Fibroblast of lung (primary cell): ENCODE measurements at regions not wholly inside any gene's neighbourhood (a gene's known extent, or its start where the extent isn't known, plus 50 kb on each side); places are given as distances from the start of the nearest gene placed in this dataset.

Source experiments
- DNase-seq, 2 donors: peaks; one replicate each; pipeline versions ENCODE4 v3.0.0 to v3.0.0-alpha.2; 2010; ENCODE audit warnings: low read depth in 2 of 2
- H2AFZ ChIP-seq: 2 replicates; pipeline ENCODE4 v1.5.1; 2012; ENCODE audit warnings: low read length, control low read depth, inconsistent platforms
- H3K27ac ChIP-seq: 2 replicates; pipeline ENCODE4 v1.5.1; 2011; ENCODE audit warnings: low read length, control low read depth; ENCODE audit not compliant: insufficient read depth
- H3K27me3 ChIP-seq: 2 replicates; pipeline ENCODE4 v1.5.1; 2011; ENCODE audit warnings: mild to moderate bottlenecking, low read length; ENCODE audit not compliant: control insufficient read depth, insufficient read depth
- H3K36me3 ChIP-seq: 2 replicates; pipeline ENCODE4 v1.5.1; 2011; ENCODE audit warnings: low read length; ENCODE audit not compliant: control insufficient read depth, insufficient read depth
- H3K4me1 ChIP-seq: 2 replicates; pipeline ENCODE4 v1.5.1; 2011; ENCODE audit warnings: low read length; ENCODE audit not compliant: control insufficient read depth, insufficient read depth; ENCODE audit errors: extremely low read depth
- H3K4me2 ChIP-seq: 2 replicates; pipeline ENCODE4 v1.5.1; 2011; ENCODE audit warnings: low read length, control low read depth; ENCODE audit not compliant: insufficient read depth; ENCODE audit errors: extremely low read depth
- H3K4me3 ChIP-seq, 4 experiments: fragments of 200-600 bp in 1 of 4; sonication (generic) in 1 of 4; replicated peaks in 1 of 4; 2 replicates each; pipeline ENCODE4 v1.5.1; 2011 to 2016; ENCODE audit warnings: low read length in 4 of 4, low read depth in 3 of 4, mild to moderate bottlenecking in 3 of 4, control low read depth in 2 of 4, inconsistent platforms in 1 of 4, mixed read lengths in 1 of 4; ENCODE audit not compliant: insufficient read depth in 1 of 4; ENCODE audit errors: control extremely low read depth in 1 of 4
- H3K79me2 ChIP-seq: 2 replicates; pipeline ENCODE4 v1.5.1; 2012; ENCODE audit warnings: mild to moderate bottlenecking, low read length, inconsistent platforms; ENCODE audit not compliant: control insufficient read depth, insufficient read depth
- H3K9ac ChIP-seq: 2 replicates; pipeline ENCODE4 v1.5.1; 2011; ENCODE audit warnings: mild to moderate bottlenecking, low read length, control low read depth; ENCODE audit not compliant: insufficient read depth
- H3K9me3 ChIP-seq: 2 replicates; pipeline ENCODE4 v1.5.1; 2012; ENCODE audit warnings: low read depth, low read length; ENCODE audit not compliant: control insufficient read depth, insufficient read depth
- H4K20me1 ChIP-seq: 2 replicates; pipeline ENCODE4 v1.5.1; 2011; ENCODE audit warnings: low read length; ENCODE audit not compliant: control insufficient read depth, insufficient read depth; ENCODE audit errors: extremely low read depth
- EZH2 ChIP-seq: IDR thresholded peaks from 2 replicates; pipeline ENCODE4 v1.5.1; 2012; ENCODE audit warnings: low read length, control low read depth, mild to moderate bottlenecking; ENCODE audit errors: missing control alignments
- TF ChIP-seq, protein P1 (sequence below), 2 donors: IDR thresholded peaks in 1 of 2; conservative IDR thresholded peaks in 1 of 2; 1 replicate in 1 of 2; 2 replicates in 1 of 2; pipeline ENCODE4 v1.5.1; 2011 to 2012; ENCODE audit warnings: low read length in 2 of 2, control low read depth in 1 of 2, inconsistent platforms in 1 of 2, low read depth in 1 of 2, mild to moderate bottlenecking in 1 of 2

DNA sequence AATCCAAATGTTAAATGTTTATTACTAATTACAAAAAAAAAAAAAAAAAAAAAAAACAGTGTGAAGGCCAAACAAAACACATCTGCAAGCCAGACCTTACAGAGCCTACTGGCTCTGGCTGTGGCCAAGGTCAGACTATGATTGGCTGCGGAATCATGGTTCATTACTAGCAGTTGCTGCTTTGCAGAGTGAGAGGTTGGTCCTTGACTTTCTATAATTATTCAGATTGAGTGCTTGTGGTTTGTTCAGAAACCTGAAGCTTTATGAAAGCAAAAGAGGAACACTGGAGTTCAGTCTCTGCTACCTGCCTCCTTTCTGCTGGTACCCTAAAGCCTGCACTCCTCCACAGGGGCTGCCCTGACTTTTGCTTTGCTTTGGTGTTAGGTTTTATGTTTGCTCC lies 550.9 kb downstream of the BCL11B start:
- TF ChIP-seq EZH2, result no peak
- TF ChIP-seq, protein P1, sequence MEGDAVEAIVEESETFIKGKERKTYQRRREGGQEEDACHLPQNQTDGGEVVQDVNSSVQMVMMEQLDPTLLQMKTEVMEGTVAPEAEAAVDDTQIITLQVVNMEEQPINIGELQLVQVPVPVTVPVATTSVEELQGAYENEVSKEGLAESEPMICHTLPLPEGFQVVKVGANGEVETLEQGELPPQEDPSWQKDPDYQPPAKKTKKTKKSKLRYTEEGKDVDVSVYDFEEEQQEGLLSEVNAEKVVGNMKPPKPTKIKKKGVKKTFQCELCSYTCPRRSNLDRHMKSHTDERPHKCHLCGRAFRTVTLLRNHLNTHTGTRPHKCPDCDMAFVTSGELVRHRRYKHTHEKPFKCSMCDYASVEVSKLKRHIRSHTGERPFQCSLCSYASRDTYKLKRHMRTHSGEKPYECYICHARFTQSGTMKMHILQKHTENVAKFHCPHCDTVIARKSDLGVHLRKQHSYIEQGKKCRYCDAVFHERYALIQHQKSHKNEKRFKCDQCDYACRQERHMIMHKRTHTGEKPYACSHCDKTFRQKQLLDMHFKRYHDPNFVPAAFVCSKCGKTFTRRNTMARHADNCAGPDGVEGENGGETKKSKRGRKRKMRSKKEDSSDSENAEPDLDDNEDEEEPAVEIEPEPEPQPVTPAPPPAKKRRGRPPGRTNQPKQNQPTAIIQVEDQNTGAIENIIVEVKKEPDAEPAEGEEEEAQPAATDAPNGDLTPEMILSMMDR (conservative IDR thresholded peaks at IDR 0.05 in 1 of 2, IDR thresholded peaks at IDR 0.05 in 1 of 2; ENCODE audit: low read depth in 1 of 2, low read length in 2 of 2), result no peak
- Histone ChIP-seq H3K4me3 (no peak overlapping the region), H3K9ac (no peak overlapping the region), H3K27me3 (no peaks in the 10 kb centered on the region), H3K27ac (no peak overlapping the region), H3K36me3 (no peaks in the 10 kb centered on the region), H3K79me2 (no peaks in the 10 kb centered on the region), H3K4me1 (no peaks in the 10 kb centered on the region), H4K20me1 (no peaks in the 10 kb centered on the region), H3K9me3 (no peaks in the 10 kb centered on the region), H3K4me2 (no peak overlapping the region), H2AFZ (no peak overlapping the region)
- no peak for DNase-seq

DNA sequence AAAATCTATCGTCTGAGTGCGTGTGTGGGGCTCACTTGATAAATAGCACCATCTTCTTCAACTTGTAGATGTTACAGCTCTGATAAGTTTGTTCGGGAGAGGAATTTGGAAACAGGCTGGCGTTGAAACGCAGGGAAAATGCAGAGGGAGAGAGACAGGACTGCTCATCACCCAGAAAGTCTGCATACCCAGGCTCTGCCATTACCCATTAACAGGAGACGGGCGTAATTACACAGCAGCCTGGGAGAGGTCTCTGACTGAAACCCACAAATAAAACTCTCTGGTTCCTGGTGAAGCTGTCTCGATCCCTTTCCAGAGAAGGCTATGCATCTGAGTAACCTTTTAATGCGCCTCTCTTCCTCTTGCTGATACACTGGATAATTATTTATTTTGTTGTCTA lies 547.3 kb downstream of the BCL11B start:
- H3K36me3 ChIP-seq, result no peaks in the 10 kb centered on the region
- H3K27ac ChIP-seq, result no peak overlapping the region
- H3K4me1 ChIP-seq, result no peaks in the 10 kb centered on the region
- no peak for DNase-seq
- H3K4me2 ChIP-seq, result no peak overlapping the region
- H3K79me2 ChIP-seq, result no peaks in the 10 kb centered on the region
- no peak for TF ChIP-seq EZH2
- TF ChIP-seq, protein P1 (conservative IDR thresholded peaks at IDR 0.05 in 1 of 2, IDR thresholded peaks at IDR 0.05 in 1 of 2; ENCODE audit: low read depth in 1 of 2, low read length in 2 of 2), result no peak
- no peaks in the 10 kb centered on the region for H3K9me3 ChIP-seq
- H2AFZ ChIP-seq, result no peak overlapping the region
- H3K4me3 ChIP-seq, result no peak overlapping the region
- H3K27me3 ChIP-seq, result no peaks in the 10 kb centered on the region
- no peak overlapping the region for H3K9ac ChIP-seq
- H4K20me1 ChIP-seq, result no peaks in the 10 kb centered on the region

DNA sequence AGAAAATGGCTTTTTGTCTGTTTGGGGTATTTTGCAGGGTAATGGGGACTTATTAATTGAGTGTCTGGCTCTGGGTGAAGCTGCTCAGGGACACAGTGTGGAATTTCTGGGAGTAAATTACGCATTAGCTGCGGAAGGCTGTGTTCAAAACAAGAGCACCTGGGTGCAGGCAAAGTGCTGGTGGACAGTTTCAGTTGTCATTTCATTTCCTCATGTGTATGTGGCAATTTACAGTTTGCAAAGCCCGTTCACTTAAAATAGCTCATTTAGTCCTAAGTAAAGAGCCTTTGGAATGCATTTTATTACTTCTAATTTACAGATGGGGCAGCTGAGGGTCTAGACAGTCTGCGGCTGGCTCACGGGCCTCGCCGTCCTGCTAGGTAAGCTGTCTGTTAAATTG lies 546.8 kb downstream of the BCL11B start:
- Histone ChIP-seq H3K9ac (no peak overlapping the region), H2AFZ (no peak overlapping the region), H3K4me2 (no peak overlapping the region), H3K4me1 (no peaks in the 10 kb centered on the region), H3K9me3 (no peaks in the 10 kb centered on the region), H3K27me3 (no peaks in the 10 kb centered on the region), H3K36me3 (no peaks in the 10 kb centered on the region), H3K27ac (no peak overlapping the region), H3K4me3 (no peak overlapping the region), H4K20me1 (no peaks in the 10 kb centered on the region), H3K79me2 (no peaks in the 10 kb centered on the region)
- TF ChIP-seq, protein P1 (conservative IDR thresholded peaks at IDR 0.05 in 1 of 2, IDR thresholded peaks at IDR 0.05 in 1 of 2; ENCODE audit: low read depth in 1 of 2, low read length in 2 of 2), result no peak
- TF ChIP-seq EZH2, result no peak
- no peak for DNase-seq
